ENCODE measurements at regions not wholly inside any gene's neighbourhood (a gene's known extent, or its start where the extent isn't known, plus 50 kb on each side); places are given as distances from the start of the nearest gene placed in this dataset.

DNA sequence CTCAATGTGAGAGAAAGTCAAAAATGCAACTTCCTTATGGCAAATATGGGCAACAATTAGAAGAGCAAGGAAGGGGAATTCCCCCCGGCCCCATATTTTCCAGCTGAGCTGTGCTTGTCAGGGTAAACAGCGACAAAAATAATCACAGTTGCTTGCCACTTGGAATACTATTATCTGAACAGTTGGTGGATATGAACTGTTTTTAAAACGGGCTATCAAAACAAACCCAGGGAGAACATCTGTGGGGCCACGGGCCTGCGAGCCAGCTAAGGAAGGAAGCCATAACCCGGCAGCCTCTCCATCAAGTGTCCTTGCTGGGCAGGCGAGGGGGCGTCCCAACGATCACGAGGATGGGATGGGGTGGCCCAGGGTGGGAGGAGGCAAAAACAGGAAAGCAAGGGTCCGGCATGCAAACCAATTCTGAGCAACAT, 228.4 kb downstream of the ARHGAP12 start:
- TF ChIP-seq CREB1 (CRISPR knock-in tag; IDR thresholded peaks at IDR 0.05; ENCODE audit: low read depth), result no peak
- TF ChIP-seq EZH2 (IDR thresholded peaks at IDR 0.05; ENCODE audit: low read depth, unreplicated experiment), result no peak
- no peak for TF ChIP-seq POLR2AphosphoS5 (IDR thresholded peaks at IDR 0.05; ENCODE audit: low read depth)
- TF ChIP-seq, protein P1, sequence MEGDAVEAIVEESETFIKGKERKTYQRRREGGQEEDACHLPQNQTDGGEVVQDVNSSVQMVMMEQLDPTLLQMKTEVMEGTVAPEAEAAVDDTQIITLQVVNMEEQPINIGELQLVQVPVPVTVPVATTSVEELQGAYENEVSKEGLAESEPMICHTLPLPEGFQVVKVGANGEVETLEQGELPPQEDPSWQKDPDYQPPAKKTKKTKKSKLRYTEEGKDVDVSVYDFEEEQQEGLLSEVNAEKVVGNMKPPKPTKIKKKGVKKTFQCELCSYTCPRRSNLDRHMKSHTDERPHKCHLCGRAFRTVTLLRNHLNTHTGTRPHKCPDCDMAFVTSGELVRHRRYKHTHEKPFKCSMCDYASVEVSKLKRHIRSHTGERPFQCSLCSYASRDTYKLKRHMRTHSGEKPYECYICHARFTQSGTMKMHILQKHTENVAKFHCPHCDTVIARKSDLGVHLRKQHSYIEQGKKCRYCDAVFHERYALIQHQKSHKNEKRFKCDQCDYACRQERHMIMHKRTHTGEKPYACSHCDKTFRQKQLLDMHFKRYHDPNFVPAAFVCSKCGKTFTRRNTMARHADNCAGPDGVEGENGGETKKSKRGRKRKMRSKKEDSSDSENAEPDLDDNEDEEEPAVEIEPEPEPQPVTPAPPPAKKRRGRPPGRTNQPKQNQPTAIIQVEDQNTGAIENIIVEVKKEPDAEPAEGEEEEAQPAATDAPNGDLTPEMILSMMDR (conservative IDR thresholded peaks at IDR 0.05; ENCODE audit: low read depth in 2 of 2), result no peak
- TF ChIP-seq, protein P2, sequence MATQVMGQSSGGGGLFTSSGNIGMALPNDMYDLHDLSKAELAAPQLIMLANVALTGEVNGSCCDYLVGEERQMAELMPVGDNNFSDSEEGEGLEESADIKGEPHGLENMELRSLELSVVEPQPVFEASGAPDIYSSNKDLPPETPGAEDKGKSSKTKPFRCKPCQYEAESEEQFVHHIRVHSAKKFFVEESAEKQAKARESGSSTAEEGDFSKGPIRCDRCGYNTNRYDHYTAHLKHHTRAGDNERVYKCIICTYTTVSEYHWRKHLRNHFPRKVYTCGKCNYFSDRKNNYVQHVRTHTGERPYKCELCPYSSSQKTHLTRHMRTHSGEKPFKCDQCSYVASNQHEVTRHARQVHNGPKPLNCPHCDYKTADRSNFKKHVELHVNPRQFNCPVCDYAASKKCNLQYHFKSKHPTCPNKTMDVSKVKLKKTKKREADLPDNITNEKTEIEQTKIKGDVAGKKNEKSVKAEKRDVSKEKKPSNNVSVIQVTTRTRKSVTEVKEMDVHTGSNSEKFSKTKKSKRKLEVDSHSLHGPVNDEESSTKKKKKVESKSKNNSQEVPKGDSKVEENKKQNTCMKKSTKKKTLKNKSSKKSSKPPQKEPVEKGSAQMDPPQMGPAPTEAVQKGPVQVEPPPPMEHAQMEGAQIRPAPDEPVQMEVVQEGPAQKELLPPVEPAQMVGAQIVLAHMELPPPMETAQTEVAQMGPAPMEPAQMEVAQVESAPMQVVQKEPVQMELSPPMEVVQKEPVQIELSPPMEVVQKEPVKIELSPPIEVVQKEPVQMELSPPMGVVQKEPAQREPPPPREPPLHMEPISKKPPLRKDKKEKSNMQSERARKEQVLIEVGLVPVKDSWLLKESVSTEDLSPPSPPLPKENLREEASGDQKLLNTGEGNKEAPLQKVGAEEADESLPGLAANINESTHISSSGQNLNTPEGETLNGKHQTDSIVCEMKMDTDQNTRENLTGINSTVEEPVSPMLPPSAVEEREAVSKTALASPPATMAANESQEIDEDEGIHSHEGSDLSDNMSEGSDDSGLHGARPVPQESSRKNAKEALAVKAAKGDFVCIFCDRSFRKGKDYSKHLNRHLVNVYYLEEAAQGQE (IDR thresholded peaks at IDR 0.05; ENCODE audit: unreplicated experiment), result no peak
- TF ChIP-seq, protein P3, sequence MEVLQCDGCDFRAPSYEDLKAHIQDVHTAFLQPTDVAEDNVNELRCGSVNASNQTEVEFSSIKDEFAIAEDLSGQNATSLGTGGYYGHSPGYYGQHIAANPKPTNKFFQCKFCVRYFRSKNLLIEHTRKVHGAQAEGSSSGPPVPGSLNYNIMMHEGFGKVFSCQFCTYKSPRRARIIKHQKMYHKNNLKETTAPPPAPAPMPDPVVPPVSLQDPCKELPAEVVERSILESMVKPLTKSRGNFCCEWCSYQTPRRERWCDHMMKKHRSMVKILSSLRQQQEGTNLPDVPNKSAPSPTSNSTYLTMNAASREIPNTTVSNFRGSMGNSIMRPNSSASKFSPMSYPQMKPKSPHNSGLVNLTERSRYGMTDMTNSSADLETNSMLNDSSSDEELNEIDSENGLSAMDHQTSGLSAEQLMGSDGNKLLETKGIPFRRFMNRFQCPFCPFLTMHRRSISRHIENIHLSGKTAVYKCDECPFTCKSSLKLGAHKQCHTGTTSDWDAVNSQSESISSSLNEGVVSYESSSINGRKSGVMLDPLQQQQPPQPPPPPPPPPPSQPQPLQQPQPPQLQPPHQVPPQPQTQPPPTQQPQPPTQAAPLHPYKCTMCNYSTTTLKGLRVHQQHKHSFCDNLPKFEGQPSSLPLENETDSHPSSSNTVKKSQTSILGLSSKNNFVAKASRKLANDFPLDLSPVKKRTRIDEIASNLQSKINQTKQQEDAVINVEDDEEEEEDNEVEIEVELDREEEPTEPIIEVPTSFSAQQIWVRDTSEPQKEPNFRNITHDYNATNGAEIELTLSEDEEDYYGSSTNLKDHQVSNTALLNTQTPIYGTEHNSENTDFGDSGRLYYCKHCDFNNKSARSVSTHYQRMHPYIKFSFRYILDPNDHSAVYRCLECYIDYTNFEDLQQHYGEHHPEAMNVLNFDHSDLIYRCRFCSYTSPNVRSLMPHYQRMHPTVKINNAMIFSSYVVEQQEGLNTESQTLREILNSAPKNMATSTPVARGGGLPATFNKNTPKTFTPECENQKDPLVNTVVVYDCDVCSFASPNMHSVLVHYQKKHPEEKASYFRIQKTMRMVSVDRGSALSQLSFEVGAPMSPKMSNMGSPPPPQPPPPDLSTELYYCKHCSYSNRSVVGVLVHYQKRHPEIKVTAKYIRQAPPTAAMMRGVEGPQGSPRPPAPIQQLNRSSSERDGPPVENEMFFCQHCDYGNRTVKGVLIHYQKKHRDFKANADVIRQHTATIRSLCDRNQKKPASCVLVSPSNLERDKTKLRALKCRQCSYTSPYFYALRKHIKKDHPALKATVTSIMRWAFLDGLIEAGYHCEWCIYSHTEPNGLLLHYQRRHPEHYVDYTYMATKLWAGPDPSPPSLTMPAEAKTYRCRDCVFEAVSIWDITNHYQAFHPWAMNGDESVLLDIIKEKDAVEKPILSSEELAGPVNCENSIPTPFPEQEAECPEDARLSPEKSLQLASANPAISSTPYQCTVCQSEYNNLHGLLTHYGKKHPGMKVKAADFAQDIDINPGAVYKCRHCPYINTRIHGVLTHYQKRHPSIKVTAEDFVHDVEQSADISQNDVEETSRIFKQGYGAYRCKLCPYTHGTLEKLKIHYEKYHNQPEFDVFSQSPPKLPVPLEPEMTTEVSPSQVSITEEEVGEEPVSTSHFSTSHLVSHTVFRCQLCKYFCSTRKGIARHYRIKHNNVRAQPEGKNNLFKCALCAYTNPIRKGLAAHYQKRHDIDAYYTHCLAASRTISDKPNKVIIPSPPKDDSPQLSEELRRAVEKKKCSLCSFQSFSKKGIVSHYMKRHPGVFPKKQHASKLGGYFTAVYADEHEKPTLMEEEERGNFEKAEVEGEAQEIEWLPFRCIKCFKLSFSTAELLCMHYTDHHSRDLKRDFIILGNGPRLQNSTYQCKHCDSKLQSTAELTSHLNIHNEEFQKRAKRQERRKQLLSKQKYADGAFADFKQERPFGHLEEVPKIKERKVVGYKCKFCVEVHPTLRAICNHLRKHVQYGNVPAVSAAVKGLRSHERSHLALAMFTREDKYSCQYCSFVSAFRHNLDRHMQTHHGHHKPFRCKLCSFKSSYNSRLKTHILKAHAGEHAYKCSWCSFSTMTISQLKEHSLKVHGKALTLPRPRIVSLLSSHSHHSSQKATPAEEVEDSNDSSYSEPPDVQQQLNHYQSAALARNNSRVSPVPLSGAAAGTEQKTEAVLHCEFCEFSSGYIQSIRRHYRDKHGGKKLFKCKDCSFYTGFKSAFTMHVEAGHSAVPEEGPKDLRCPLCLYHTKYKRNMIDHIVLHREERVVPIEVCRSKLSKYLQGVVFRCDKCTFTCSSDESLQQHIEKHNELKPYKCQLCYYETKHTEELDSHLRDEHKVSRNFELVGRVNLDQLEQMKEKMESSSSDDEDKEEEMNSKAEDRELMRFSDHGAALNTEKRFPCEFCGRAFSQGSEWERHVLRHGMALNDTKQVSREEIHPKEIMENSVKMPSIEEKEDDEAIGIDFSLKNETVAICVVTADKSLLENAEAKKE (CRISPR knock-in tag; IDR thresholded peaks at IDR 0.05), result no peak
- TF ChIP-seq EZH2phosphoT487 (IDR thresholded peaks at IDR 0.05; ENCODE audit: unreplicated experiment), result no peak

All from GM23338 (cell line).